CD14-positive monocyte (primary cell): ENCODE measurements at regions not wholly inside any gene's neighbourhood (a gene's known extent, or its start where the extent isn't known, plus 50 kb on each side); places are given as distances from the start of the nearest gene placed in this dataset.

Source experiments
- DNase-seq, 3 donors: peaks; one replicate each; pipeline ENCODE4 v3.0.0-alpha.2; 2011 to 2022
- H2AFZ ChIP-seq: 2 replicates; pipeline ENCODE4 v1.6.0; 2012; ENCODE audit warnings: mild to moderate bottlenecking, low read depth, low read length, inconsistent platforms; ENCODE audit not compliant: insufficient read depth, poor library complexity, severe bottlenecking
- H3K27ac ChIP-seq, 2 donors: 1 replicate in 1 of 2; 2 replicates in 1 of 2; pipeline ENCODE4 v1.5.1; 2012 to 2013; ENCODE audit warnings: low read length in 2 of 2, control low read depth in 1 of 2, inconsistent platforms in 1 of 2, low read depth in 1 of 2, mild to moderate bottlenecking in 1 of 2
- H3K27me3 ChIP-seq, 2 donors: one replicate each; pipeline versions ENCODE4 v1.6.0 to v1.6.1; 2011 to 2013; ENCODE audit warnings: low read length in 2 of 2; ENCODE audit not compliant: control insufficient read depth in 2 of 2, insufficient read depth in 2 of 2
- H3K36me3 ChIP-seq, 2 donors: replicated peaks in 1 of 2; 1 replicate in 1 of 2; 2 replicates in 1 of 2; pipeline versions ENCODE4 v1.5.1 to v1.6.1; 2012 to 2013; ENCODE audit warnings: low read length in 2 of 2, control low read depth in 1 of 2, inconsistent platforms in 1 of 2, mild to moderate bottlenecking in 1 of 2; ENCODE audit not compliant: insufficient read depth in 2 of 2, control insufficient read depth in 1 of 2
- H3K4me1 ChIP-seq, 2 donors: 1 replicate in 1 of 2; 2 replicates in 1 of 2; pipeline versions ENCODE4 v1.5.1 to v1.6.1; 2012 to 2013; ENCODE audit warnings: low read length in 2 of 2, control low read depth in 1 of 2, inconsistent platforms in 1 of 2, mild to moderate bottlenecking in 1 of 2, moderate library complexity in 1 of 2; ENCODE audit not compliant: insufficient read depth in 2 of 2, control insufficient read depth in 1 of 2
- H3K4me2 ChIP-seq: replicated peaks from 2 replicates; pipeline ENCODE3; 2012; ENCODE audit warnings: low read length, moderate library complexity, mild to moderate bottlenecking; ENCODE audit not compliant: poor library complexity, severe bottlenecking; ENCODE audit errors: extremely low read depth
- H3K4me3 ChIP-seq, 3 experiments: fragments of 200-600 bp in 1 of 3; sonication (generic) in 1 of 3; replicated peaks in 1 of 3; 1 replicate in 2 of 3; 2 replicates in 1 of 3; pipeline ENCODE4 v1.5.1; 2011 to 2013; ENCODE audit warnings: low read length in 3 of 3, mild to moderate bottlenecking in 3 of 3, control low read depth in 2 of 3, low read depth in 2 of 3, inconsistent platforms in 1 of 3, moderate library complexity in 1 of 3
- H3K79me2 ChIP-seq: 2 replicates; pipeline ENCODE4 v1.6.0; 2012; ENCODE audit warnings: mild to moderate bottlenecking, control low read depth, inconsistent platforms, low read length, moderate library complexity; ENCODE audit not compliant: insufficient read depth
- H3K9ac ChIP-seq: 2 replicates; pipeline ENCODE4 v1.6.0; 2017; ENCODE audit warnings: low read length, mild to moderate bottlenecking; ENCODE audit not compliant: insufficient read depth, poor library complexity, severe bottlenecking
- H3K9me3 ChIP-seq, 2 donors: replicated peaks in 1 of 2; 1 replicate in 1 of 2; 2 replicates in 1 of 2; pipeline versions ENCODE4 v1.5.1 to v1.6.1; 2012 to 2013; ENCODE audit warnings: low read length in 2 of 2, control low read depth in 1 of 2; ENCODE audit not compliant: control insufficient read depth in 1 of 2, insufficient read depth in 1 of 2
- H4K20me1 ChIP-seq: 2 replicates; pipeline ENCODE4 v1.6.0; 2012; ENCODE audit warnings: mild to moderate bottlenecking, low read length, control low read depth, moderate library complexity; ENCODE audit not compliant: insufficient read depth
- H3K27ac Mint-ChIP-seq, 7 donors: one replicate each; pipeline ENCODE4 v1.8.0; 2020; ENCODE audit warnings: mild to moderate bottlenecking in 7 of 7, mixed read lengths in 7 of 7, moderate library complexity in 6 of 7, inconsistent platforms in 2 of 7
- H3K27me3 Mint-ChIP-seq, 3 donors: one replicate each; pipeline ENCODE4 v1.8.0; 2021 to 2022; ENCODE audit warnings: low read depth in 3 of 3, mild to moderate bottlenecking in 3 of 3, mixed read lengths in 3 of 3, moderate library complexity in 3 of 3, inconsistent platforms in 1 of 3
- H3K36me3 Mint-ChIP-seq, 2 donors: one replicate each; pipeline ENCODE4 v1.8.0; 2020; ENCODE audit warnings: mixed read lengths in 2 of 2, inconsistent platforms in 1 of 2, mild to moderate bottlenecking in 1 of 2
- H3K4me1 Mint-ChIP-seq: one replicate; pipeline ENCODE4 v1.8.0; 2020; ENCODE audit warnings: mild to moderate bottlenecking, mixed read lengths
- H3K4me3 Mint-ChIP-seq, 2 donors: one replicate each; pipeline ENCODE4 v1.8.0; 2020; ENCODE audit warnings: mild to moderate bottlenecking in 2 of 2, mixed read lengths in 2 of 2, moderate library complexity in 1 of 2
- H3K9me3 Mint-ChIP-seq, 7 donors: one replicate each; pipeline ENCODE4 v1.8.0; 2020 to 2022; ENCODE audit warnings: mixed read lengths in 7 of 7, mild to moderate bottlenecking in 6 of 7, moderate library complexity in 6 of 7, inconsistent platforms in 2 of 7
- WGBS: methylation state at CpG from one replicate; pipeline ENCODE4 v1.1.5; 2013; ENCODE audit warnings: missing lambda C conversion rate; ENCODE audit not compliant: insufficient coverage; 5-methylcytosine and 5-hydroxymethylcytosine counted together
- intact Hi-C, 2 donors: fragments of 100-400 bp; cut with micrococcal nuclease; formaldehyde crosslinking; loops; one replicate each; pipeline versions ENCODE4 v1.15.0 to v1.15.1; 2023
- TF ChIP-seq, protein P1 (sequence below): fragments of 200-600 bp; IDR thresholded peaks from one replicate; pipeline ENCODE4 v1.8.0; 2022; ENCODE audit warnings: antibody characterized with exemption, mild to moderate bottlenecking

GRCh38 chr11:87909178-87909577 lies 266.1 kb downstream of the RAB38 start:
- no peak for DNase-seq
- H3K27ac ChIP-seq = no peak overlapping the region
- peaks cover 0 to 1% (median 0%) of the 10 kb centered on the region in 3 donors for H3K27me3 Mint-ChIP-seq
- peaks cover 0 to 4% (median 0%) of the 10 kb centered on the region in 7 donors for H3K9me3 Mint-ChIP-seq
- no peak overlapping the region for H3K4me3 Mint-ChIP-seq
- H3K4me3 ChIP-seq = no peak overlapping the region
- no peak overlapping the region for H3K27ac Mint-ChIP-seq
- no peaks in the 10 kb centered on the region for H3K36me3 ChIP-seq
- no peaks in the 10 kb centered on the region for H3K4me1 Mint-ChIP-seq
- no peaks in the 10 kb centered on the region for H3K79me2 ChIP-seq
- no peak overlapping the region for H3K9ac ChIP-seq
- no peak overlapping the region for H2AFZ ChIP-seq
- intact Hi-C loops = no loop called here
- no peak overlapping the region for H3K4me2 ChIP-seq
- no CpG with 5 or more reads among the region's 2 CpGs for WGBS
- TF ChIP-seq, protein P1, sequence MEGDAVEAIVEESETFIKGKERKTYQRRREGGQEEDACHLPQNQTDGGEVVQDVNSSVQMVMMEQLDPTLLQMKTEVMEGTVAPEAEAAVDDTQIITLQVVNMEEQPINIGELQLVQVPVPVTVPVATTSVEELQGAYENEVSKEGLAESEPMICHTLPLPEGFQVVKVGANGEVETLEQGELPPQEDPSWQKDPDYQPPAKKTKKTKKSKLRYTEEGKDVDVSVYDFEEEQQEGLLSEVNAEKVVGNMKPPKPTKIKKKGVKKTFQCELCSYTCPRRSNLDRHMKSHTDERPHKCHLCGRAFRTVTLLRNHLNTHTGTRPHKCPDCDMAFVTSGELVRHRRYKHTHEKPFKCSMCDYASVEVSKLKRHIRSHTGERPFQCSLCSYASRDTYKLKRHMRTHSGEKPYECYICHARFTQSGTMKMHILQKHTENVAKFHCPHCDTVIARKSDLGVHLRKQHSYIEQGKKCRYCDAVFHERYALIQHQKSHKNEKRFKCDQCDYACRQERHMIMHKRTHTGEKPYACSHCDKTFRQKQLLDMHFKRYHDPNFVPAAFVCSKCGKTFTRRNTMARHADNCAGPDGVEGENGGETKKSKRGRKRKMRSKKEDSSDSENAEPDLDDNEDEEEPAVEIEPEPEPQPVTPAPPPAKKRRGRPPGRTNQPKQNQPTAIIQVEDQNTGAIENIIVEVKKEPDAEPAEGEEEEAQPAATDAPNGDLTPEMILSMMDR = no peak
- H3K9me3 ChIP-seq = peaks cover 0 to 3% of the 10 kb centered on the region in 2 donors
- H3K36me3 Mint-ChIP-seq = no peaks in the 10 kb centered on the region
- H4K20me1 ChIP-seq = no peaks in the 10 kb centered on the region
- H3K4me1 ChIP-seq = no peaks in the 10 kb centered on the region
- no peaks in the 10 kb centered on the region for H3K27me3 ChIP-seq

- Mint-ChIP-seq H3K9me3 (peaks cover 0 to 1% (median 0%) of the 10 kb centered on the region in 7 donors), H3K4me3 (no peak overlapping the region), H3K27ac (no peak overlapping the region), H3K4me1 (no peaks in the 10 kb centered on the region), H3K36me3 (no peaks in the 10 kb centered on the region), H3K27me3 (peaks cover 0 to 1% (median 0%) of the 10 kb centered on the region in 3 donors)
- no peak for DNase-seq
- H3K4me1 ChIP-seq = no peaks in the 10 kb centered on the region
- H3K9ac ChIP-seq = no peak overlapping the region
- no peaks in the 10 kb centered on the region for H3K79me2 ChIP-seq
- no peak overlapping the region for H2AFZ ChIP-seq
- no peaks in the 10 kb centered on the region for H3K36me3 ChIP-seq
- intact Hi-C loops = no loop called here
- TF ChIP-seq, protein P1 = no peak
- WGBS = no CpG with 5 or more reads among the region's 1 CpG
- H3K4me2 ChIP-seq = no peak overlapping the region
- H3K4me3 ChIP-seq = no peak overlapping the region
- no peak overlapping the region for H3K27ac ChIP-seq
- no peaks in the 10 kb centered on the region for H4K20me1 ChIP-seq
- H3K9me3 ChIP-seq = no peaks in the 10 kb centered on the region
- no peaks in the 10 kb centered on the region for H3K27me3 ChIP-seq
These were observed 267.2 kb downstream of the RAB38 start for GRCh38 chr11:87908086-87908485.
